HG02840 (cell line): ENCODE measurements at regions not wholly inside any gene's neighbourhood (a gene's known extent, or its start where the extent isn't known, plus 50 kb on each side); places are given as distances from the start of the nearest gene placed in this dataset.
"Not testable (repeated sequence)": the region's sequence is repeated elsewhere in the genome, so short reads cannot be mapped to it uniquely, and the experiment has no call there.

Experiments used
- ATAC-seq: cut with Tn5 transposase; IDR thresholded peaks from one replicate; pipeline ENCODE4 v1.9.1; 2021; ENCODE audit warnings: mild to moderate bottlenecking, moderate library complexity, moderate number of reproducible peaks; ENCODE audit not compliant: unreplicated experiment, low FRiP score

- ATAC-seq = no peak
Measured at GRCh38 chr3:39558775-39559306, 91.4 kb downstream of the MOBP start.

DNA sequence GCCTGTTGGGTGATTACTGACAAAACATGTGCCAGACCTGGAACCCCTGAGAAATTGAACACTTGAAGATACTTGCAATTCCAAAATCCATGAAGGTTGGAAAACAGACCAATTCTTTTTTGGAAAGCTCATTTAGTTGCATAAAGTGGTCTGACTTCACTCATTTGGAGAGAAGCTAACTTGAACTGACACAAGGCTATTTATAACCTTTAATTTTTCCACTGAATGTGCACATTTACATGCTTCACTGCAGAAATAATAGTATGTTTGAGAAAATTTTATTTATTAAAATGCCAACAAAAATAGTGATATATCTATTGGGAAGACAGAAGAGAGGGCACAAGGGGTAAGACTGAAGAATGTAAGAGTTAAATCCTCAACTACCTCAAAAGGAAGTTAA, 92.1 kb downstream of the MOBP start:
- ATAC-seq = no peak

DNA sequence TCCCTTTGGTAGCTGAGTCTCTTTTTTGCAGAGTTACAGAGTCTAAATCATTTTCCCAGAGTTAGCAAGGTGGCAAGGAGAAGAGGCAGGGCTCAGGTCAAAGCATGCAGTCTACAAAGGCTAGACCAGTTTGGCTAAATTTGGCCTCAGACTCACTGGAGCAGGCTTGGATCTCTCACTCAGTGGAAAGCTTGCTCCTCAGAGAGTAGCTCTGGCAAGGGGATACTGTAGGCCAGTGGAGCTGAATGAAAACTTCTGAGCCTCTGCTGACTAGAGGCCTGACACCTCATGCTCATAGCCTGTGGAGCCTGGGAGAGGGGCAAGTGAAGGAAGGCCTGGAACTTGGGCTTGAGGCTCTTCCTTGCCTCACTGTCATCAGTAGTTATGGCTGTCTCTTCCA, 101.0 kb downstream of the MOBP start:
- ATAC-seq = no peak

- no peak for ATAC-seq
Measured at GRCh38 chr3:39569095-39569494, 101.6 kb downstream of the MOBP start.

DNA sequence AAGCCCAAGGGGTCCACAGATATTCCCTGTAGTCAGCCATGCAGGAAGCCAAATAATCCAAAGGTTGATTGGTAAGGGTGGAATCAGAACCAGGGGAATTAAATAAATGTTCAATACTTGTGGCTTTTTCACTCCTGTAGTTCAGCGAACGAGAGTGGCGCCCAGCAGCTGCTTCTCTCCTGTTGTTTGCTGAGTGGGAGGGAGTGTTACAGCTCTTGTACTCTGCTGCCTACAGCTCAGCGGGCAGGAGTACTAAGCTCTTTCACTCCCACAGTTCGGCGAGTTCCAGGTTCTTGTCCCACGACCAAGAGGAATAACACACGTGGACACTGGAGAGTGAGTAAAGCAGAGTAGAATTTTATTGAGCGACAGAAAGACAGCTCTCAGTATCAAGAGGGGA, 105.9 kb downstream of the MOBP start:
- ATAC-seq = no peak

DNA sequence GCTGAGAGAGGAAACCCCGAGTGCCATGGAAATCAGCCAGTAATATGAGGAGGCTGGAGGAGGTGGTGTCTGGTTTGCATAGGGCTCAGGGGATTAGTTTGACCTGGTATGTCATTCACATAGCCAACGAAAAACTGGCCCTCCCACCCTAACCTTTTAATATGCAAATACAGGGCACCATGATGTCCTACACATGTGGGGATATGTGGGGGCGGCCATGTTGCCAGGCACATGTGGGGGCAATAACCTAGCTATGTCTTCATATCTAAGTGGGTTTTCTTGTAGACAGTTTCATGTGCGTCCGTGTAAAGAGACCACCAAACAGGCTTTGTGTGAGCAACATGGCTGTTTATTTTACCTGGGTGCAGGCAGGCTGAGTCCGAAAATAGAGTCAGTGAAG, 110.1 kb downstream of the MOBP start:
- ATAC-seq = no peak

DNA sequence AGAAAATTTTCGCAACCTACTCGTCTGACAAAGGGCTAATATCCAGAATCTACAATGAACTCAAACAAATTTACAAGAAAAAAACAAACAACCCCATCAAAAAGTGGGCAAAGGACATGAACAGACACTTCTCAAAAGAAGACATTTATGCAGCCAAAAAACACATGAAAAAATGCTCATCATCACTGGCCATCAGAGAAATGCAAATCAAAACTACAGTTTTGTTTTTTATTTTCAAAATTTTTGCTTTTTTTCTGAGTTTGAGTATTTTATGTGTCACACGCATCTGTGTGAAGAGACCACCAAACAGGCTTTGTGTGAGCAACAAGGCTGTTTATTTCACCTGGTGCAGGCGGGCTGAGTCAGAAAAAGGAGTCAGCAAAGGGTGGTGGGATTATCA, 118.7 kb downstream of the MOBP start:
- ATAC-seq = not testable (repeated sequence)

- ATAC-seq = no peak
Measured at GRCh38 chr3:39587113-39587512, 119.6 kb downstream of the MOBP start.

DNA sequence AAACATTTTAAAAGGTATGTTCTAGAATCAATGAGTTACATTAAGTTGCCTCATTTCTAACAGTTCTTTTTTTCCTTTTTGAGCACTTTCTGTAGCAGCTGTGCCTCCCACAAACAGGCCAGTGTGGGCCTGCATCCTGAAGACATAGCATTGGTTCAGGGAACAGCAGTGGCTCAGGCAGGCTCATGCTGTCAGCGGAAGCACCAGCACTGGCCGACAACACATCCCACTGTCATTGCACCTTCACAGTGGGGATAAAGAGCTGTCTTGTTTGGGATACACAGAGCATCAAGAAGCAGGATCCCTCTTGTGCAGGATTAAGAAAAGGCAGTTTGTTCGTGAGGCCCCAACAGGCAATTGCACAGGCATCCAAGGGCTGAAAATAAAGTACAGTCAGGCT, 123.3 kb downstream of the MOBP start:
- no peak for ATAC-seq

GRCh38 chr3:39592311-39593050, 125.0 kb downstream of the MOBP start:
- ATAC-seq = no peak

DNA sequence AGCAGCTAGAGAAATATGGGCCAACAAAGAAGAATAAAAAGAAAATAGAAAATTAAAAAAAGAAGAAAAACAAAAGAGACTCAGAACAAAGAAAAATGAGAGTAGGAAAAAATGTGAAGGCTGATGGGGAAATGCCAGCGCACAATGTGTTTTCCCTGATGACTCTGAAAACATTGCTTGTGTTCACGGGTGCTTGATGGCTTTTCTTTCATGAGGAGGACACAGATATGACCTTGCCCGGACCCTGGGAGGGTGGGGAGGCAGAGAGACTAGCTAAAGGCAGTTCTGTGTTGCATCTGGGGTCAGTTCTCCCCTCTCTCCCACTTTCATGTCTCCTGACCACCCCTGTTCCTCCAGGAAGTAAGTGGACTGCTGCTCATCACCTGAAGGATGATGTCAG, 125.9 kb downstream of the MOBP start:
- ATAC-seq = no peak

GRCh38 chr3:39601241-39601640, 133.8 kb downstream of the MOBP start:
- no peak for ATAC-seq

DNA sequence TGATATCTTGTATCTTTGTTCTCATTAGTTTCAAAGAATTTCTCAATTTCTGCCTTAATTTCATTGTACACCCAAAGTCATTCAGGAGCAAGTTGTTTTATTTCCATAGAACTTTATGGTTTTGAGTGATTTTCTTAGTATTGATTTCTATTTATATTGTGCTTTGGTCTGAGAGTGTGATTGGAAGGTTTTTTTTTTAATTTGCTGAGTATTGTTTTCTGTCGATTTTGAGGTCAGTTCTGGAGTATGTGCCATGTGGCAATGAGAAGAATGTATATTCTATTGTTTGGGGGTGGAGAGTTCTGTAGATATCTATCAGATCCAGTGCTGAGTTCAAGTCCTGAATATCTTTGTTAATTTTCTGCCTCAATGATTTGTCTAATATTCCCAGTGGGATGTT, 138.4 kb downstream of the MOBP start:
- no peak for ATAC-seq

- ATAC-seq = no peak
Measured at GRCh38 chr3:39626198-39626597, 158.7 kb downstream of the MOBP start.

DNA sequence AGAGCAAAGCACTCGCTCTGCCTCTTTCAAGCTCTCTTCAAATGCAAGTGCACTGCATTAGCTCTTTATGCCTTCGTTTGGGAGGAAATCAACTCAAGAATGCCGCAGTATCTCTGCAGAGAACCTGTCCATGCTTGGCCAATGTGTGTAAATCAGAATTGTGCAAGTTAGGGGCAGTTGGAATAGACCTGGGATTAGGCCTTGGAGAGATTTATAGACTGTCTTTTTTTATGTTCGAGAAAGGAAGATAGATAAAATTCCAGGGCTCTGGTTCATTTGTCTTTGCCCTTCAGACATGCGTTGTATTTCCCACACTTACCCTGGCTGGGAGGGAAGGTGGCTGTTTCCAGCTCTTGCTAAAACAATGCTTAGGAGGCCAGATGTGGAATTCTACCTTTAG, 163.7 kb downstream of the MOBP start:
- ATAC-seq = no peak

- no peak for ATAC-seq
Measured at GRCh38 chr3:39637807-39638206, 170.3 kb downstream of the MOBP start.

DNA sequence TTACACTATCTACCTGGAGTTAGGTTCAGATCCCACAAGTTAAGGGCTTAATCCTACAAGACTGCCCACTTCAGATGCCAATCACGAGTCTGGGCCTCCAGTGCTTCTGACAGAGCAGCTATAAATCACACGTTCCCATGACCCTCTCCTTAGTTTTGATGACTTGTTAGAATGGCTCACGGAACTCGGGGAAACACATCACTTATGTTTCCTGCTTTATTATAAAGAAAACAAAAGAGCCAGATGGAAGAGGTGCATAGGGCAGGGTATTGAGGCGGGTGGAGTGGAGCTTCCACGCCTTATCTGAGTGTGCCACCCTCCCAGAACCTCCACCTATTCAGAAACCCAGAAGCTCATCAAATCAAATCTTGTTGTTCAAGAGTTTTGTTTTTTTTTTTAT, 170.8 kb downstream of the MOBP start:
- no peak for ATAC-seq

GRCh38 chr3:39639344-39640236, 169.8 kb upstream of the MYRIP start:
- no peak for ATAC-seq

DNA sequence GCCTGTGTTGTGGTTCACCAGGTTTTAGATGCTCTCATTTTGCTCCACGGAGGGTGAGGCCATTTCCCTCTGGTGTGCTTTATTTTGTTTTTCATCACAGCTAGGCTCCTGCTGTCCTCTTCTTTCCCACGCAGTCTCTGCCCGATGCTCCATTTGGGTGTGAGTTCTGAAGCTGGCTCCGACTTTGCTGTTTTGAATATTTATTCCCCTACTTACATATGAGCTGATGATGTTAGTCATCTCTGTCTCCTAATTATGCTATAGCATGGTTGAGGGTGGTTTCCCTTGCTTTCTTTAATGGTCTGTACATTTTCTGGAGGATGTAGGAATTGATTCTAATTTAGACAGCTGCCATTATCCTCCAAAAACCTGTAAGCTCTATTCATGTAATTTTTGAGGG, 168.1 kb upstream of the MYRIP start:
- no peak for ATAC-seq

- no peak for ATAC-seq
Measured at GRCh38 chr3:39644176-39644575, 165.2 kb upstream of the MYRIP start.

DNA sequence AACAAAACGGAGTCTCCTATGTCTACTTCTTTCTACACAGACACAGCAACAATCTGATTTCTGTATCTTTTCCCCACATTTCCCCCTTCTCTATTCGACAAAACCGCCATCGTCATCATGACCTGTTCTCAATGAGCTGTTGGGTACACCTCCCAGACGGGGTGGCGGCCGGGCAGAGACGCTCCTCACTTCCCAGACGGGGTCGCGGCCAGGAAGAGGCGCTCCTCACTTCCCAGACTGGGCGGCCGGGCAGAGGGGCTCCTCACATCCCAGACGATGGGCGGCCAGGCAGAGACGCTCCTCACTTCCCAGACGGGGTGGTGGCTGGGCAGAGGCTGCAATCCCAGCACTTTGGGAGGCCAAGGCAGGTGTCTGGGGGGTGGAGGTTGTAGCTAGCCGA, 158.2 kb upstream of the MYRIP start:
- ATAC-seq = not testable (repeated sequence)
